ENCODE measurements at regions not wholly inside any gene's neighbourhood (a gene's known extent, or its start where the extent isn't known, plus 50 kb on each side); places are given as distances from the start of the nearest gene placed in this dataset.

DNA sequence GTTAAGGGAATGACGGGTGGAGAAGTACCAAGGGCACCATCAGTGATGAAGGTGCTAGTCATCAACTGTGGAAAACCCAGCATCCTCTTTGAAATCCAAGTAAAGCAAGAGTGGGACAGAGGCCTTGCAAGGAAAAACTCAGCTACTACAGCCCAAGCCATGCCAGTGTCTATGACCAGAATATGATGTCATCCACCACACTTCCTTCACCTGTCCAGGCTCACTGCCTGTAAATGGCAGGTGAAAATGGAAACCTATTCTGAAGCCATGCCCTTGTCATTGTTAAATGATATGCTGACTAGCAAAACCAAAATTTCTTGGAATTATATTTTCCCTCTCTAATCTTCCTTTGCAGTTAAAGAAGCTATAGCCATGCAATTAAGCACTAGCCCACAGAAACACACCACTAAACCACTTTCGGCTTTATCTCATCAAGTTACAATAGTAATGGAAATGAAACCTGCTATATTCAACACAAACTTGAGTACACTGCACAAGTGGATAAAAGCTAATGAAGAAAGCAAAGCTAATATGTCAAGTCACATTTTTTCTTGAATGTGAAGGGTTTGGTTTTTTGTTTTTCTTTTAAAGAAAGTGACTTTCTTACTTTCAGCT, 96.3 kb upstream of the RALGPS2 start:
- no peak overlapping the region for H3K4me2 ChIP-seq (ENCODE audit: low read depth, low read length)
- H3K9ac ChIP-seq (ENCODE audit: low read depth, low read length) = peak overlapping the region; percentile 24
- 0 out of 4 replicates have a peak, but pooled peaks cover 0 to 3% of the 10 kb centered on the region in 2 experiments for H3K79me1 ChIP-seq (ENCODE audit: low read depth in 1 of 2, low read length in 2 of 2)
- H4K5ac ChIP-seq (ENCODE audit: low read depth, low read length) = peak overlapping the region; percentile 99
- in situ Hi-C loops (cut with MboI; ENCODE audit: low sequenced_read_pairs) = no loop called here
- peak overlapping the region; percentile 51 for H2AK9ac ChIP-seq (replicated peaks; ENCODE audit: low read depth, low read length, poor library complexity)
- H3K27ac ChIP-seq (ENCODE audit: insufficient read depth, low read length) = peak overlapping the region; percentile 92
- peak overlapping the region; percentile 99 for H3K18ac ChIP-seq (ENCODE audit: low read depth, low read length)
- no peaks in the 10 kb centered on the region for H3K9me3 ChIP-seq (ENCODE audit: control insufficient read depth, insufficient read depth, low read length)
- H2BK120ac ChIP-seq (ENCODE audit: low read depth, low read length) = peak overlapping the region; percentile 98
- no peak for TF ChIP-seq POLR2A (IDR thresholded peaks at IDR 0.05; ENCODE audit: low read depth, low read length)
- no peak for TF ChIP-seq USF2 (IDR thresholded peaks at IDR 0.05; ENCODE audit: low read depth, low read length)
- no peak for TF ChIP-seq MAZ (IDR thresholded peaks at IDR 0.05; ENCODE audit: borderline replicate concordance, low read depth, low read length)
- no peak for TF ChIP-seq CHD1 (IDR thresholded peaks at IDR 0.05; ENCODE audit: low read depth, low read length)
- no peak for TF ChIP-seq RAD21 (IDR thresholded peaks at IDR 0.05; ENCODE audit: low read length)
- no peak for TF ChIP-seq SMC3 (IDR thresholded peaks at IDR 0.05; ENCODE audit: low read depth, low read length)
- TF ChIP-seq BHLHE40 (IDR thresholded peaks at IDR 0.05; ENCODE audit: low read depth, low read length) = no peak
- no peak for TF ChIP-seq CEBPB (IDR thresholded peaks at IDR 0.05; ENCODE audit: low read depth, low read length)
- TF ChIP-seq, protein P1, sequence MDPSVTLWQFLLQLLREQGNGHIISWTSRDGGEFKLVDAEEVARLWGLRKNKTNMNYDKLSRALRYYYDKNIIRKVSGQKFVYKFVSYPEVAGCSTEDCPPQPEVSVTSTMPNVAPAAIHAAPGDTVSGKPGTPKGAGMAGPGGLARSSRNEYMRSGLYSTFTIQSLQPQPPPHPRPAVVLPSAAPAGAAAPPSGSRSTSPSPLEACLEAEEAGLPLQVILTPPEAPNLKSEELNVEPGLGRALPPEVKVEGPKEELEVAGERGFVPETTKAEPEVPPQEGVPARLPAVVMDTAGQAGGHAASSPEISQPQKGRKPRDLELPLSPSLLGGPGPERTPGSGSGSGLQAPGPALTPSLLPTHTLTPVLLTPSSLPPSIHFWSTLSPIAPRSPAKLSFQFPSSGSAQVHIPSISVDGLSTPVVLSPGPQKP (IDR thresholded peaks at IDR 0.05; ENCODE audit: borderline replicate concordance, low read depth, low read length) = no peak
- H3K4ac ChIP-seq (ENCODE audit: low read depth, low read length) = peak overlapping the region; percentile 97
- H3K23ac ChIP-seq (ENCODE audit: low read depth, low read length) = peak overlapping the region; percentile 87
- POLR2A ChIA-PET (ENCODE audit: unreplicated experiment) = interaction anchor here (0.6 to 1.4 kb wide), 2 partner anchors 14 to 17 kb away, joined by 3 to 4 read pairs; no protein-coding TSS in a partner anchor
- CTCF ChIA-PET = interaction anchor here (0.6 to 1.5 kb wide), 4 partner anchors 25 to 184 kb away, joined by 3 to 5 read pairs (median 3); no protein-coding TSS in a partner anchor
- peaks cover 29% of the 10 kb centered on the region for H3K4me1 ChIP-seq (ENCODE audit: control insufficient read depth, insufficient read depth, low read length)
- ATAC-seq (ENCODE audit: low read depth) (no peak; the same call in 1 of the 2 replicates), DNase-seq (no peak)
- peaks cover 11% of the 10 kb centered on the region for H3K9me1 ChIP-seq (ENCODE audit: insufficient read depth, low read length)
- H3K14ac ChIP-seq (replicated peaks; ENCODE audit: low read depth, low read length) = peak overlapping the region; percentile 92
- peak overlapping the region; percentile 73 for H2AFZ ChIP-seq (replicated peaks; ENCODE audit: low read length, poor library complexity)
- intact Hi-C loops (cut with micrococcal nuclease) = loop anchor here (5.0 kb wide), 1 partner anchor 99 kb away; the partner anchor contains the start of gene RALGPS2
- H3K4me3 ChIP-seq (ENCODE audit: insufficient read depth, low read depth, low read length) = no peak overlapping the region
- no CpG with 5 or more reads among the region's 2 CpGs for whole genome bisulfite sequencing, 2 experiments (ENCODE audit: extremely low coverage in 2 of 2, insufficient read length in 1 of 2)
- dilution Hi-C loops (cut with HindIII; ENCODE audit: low sequenced_read_pairs, unreplicated experiment) = no loop called here
- H3K36me3 ChIP-seq (ENCODE audit: control insufficient read depth, insufficient read depth, low read length) = no peaks in the 10 kb centered on the region
- peak overlapping the region; percentile 92; the same call in 1 of the 2 replicates for H3K56ac ChIP-seq (ENCODE audit: extremely low read depth, insufficient read depth, low read length)
- no TSS peak for BruUV-seq (replicated peaks)
- H2BK5ac ChIP-seq (ENCODE audit: low read depth, low read length, poor library complexity, severe bottlenecking) = peak overlapping the region; percentile 87
- no peaks in the 10 kb centered on the region for H3K27me3 ChIP-seq (ENCODE audit: control insufficient read depth, insufficient read depth, low read length)
- H2BK15ac ChIP-seq (ENCODE audit: low read depth, low read length) = peak overlapping the region; percentile 97
- H4K20me1 ChIP-seq (ENCODE audit: insufficient read depth, low read length) = no peaks in the 10 kb centered on the region
- H2AK5ac ChIP-seq (ENCODE audit: low read depth, low read length) = peak overlapping the region; percentile 98
- H2BK20ac ChIP-seq (ENCODE audit: low read depth, low read length) = peak overlapping the region; percentile 98
- H4K8ac ChIP-seq (ENCODE audit: low read depth in 2 of 2, low read length in 2 of 2) = peak overlapping the region; percentile 62 to 88
- peak overlapping the region; percentile 98 for H4K91ac ChIP-seq (ENCODE audit: insufficient read depth, low read depth, low read length)
